IMR-90 (cell line): ENCODE measurements at regions not wholly inside any gene's neighbourhood (a gene's known extent, or its start where the extent isn't known, plus 50 kb on each side); places are given as distances from the start of the nearest gene placed in this dataset.

ENCODE experiments used
- ATAC-seq: fragments of 200-7000 bp; cut with Tn5 transposase; 2 replicates; pipeline ENCODE4 v1.9.1; 2020; ENCODE audit warnings: low read depth, mild to moderate bottlenecking, moderate library complexity
- BruUV-seq: library from RNA; stranded (reverse); fragments of 400-500 nt; replicated peaks from 2 replicates; lab custom pipeline; 2021; lab: Mats Ljungman, UMichigan
- CTCF ChIA-PET: fragments of 300-600 bp; formaldehyde crosslinking; extraction: SDS; loops from one replicate; lab custom pipeline; 2021; ENCODE audit warnings: antibody characterized with exemption; lab: Yijun Ruan, JAX
- POLR2A ChIA-PET: fragments of 300-600 bp; sonication (Branson Sonifier 250); formaldehyde crosslinking; loops from one replicate; lab custom pipeline; 2022; ENCODE audit warnings: antibody characterized with exemption; ENCODE audit not compliant: unreplicated experiment; lab: Charles Lee
- DNase-seq: peaks from one replicate; pipeline ENCODE4 v3.0.0; 2013
- H2AFZ ChIP-seq: replicated peaks from 2 replicates; pipeline ENCODE3; 2013; ENCODE audit warnings: low read length, mild to moderate bottlenecking; ENCODE audit not compliant: poor library complexity
- H2AK5ac ChIP-seq: 2 replicates; pipeline ENCODE4 v1.6.1; 2013; ENCODE audit warnings: low read depth, low read length, inconsistent platforms
- H2AK9ac ChIP-seq: replicated peaks from 2 replicates; pipeline ENCODE3; 2013; ENCODE audit warnings: mild to moderate bottlenecking, low read depth, low read length, moderate library complexity; ENCODE audit not compliant: poor library complexity
- H2BK120ac ChIP-seq: 2 replicates; pipeline ENCODE4 v1.6.1; 2013; ENCODE audit warnings: low read depth, low read length, inconsistent platforms
- H2BK15ac ChIP-seq: 3 replicates; pipeline ENCODE4 v1.6.1; 2013; ENCODE audit warnings: low read depth, low read length, inconsistent platforms
- H2BK20ac ChIP-seq: 2 replicates; pipeline ENCODE4 v1.6.1; 2013; ENCODE audit warnings: low read depth, mild to moderate bottlenecking, inconsistent platforms, low read length, moderate library complexity
- H2BK5ac ChIP-seq: 2 replicates; pipeline ENCODE4 v1.6.1; 2013; ENCODE audit warnings: mild to moderate bottlenecking, low read depth, low read length, inconsistent platforms; ENCODE audit not compliant: poor library complexity, severe bottlenecking
- H3K14ac ChIP-seq: replicated peaks from 2 replicates; pipeline ENCODE4 v1.6.1; 2013; ENCODE audit warnings: low read depth, low read length, inconsistent platforms
- H3K18ac ChIP-seq: 2 replicates; pipeline ENCODE4 v1.6.1; 2013; ENCODE audit warnings: low read depth, low read length, control low read depth
- H3K23ac ChIP-seq: 2 replicates; pipeline ENCODE4 v1.6.1; 2013; ENCODE audit warnings: low read depth, low read length, inconsistent platforms
- H3K27ac ChIP-seq: 2 replicates; pipeline ENCODE4 v1.5.1; 2013; ENCODE audit warnings: mild to moderate bottlenecking, control low read depth, low read length; ENCODE audit not compliant: insufficient read depth
- H3K27me3 ChIP-seq: 2 replicates; pipeline ENCODE4 v1.6.1; 2013; ENCODE audit warnings: low read length; ENCODE audit not compliant: control insufficient read depth, insufficient read depth
- H3K36me3 ChIP-seq: 2 replicates; pipeline ENCODE4 v1.6.1; 2013; ENCODE audit warnings: low read length, mixed read lengths; ENCODE audit not compliant: control insufficient read depth, insufficient read depth
- H3K4ac ChIP-seq: 2 replicates; pipeline ENCODE4 v1.6.1; 2013; ENCODE audit warnings: low read depth, low read length, inconsistent platforms
- H3K4me1 ChIP-seq: 2 replicates; pipeline ENCODE4 v1.6.1; 2013; ENCODE audit warnings: low read length, mixed read lengths; ENCODE audit not compliant: control insufficient read depth, insufficient read depth
- H3K4me2 ChIP-seq: 2 replicates; pipeline ENCODE4 v1.6.1; 2013; ENCODE audit warnings: low read depth, mild to moderate bottlenecking, control low read depth, low read length, moderate library complexity
- H3K4me3 ChIP-seq: 2 replicates; pipeline ENCODE4 v1.5.1; 2013; ENCODE audit warnings: low read depth, mild to moderate bottlenecking, control low read depth, low read length, moderate library complexity; ENCODE audit not compliant: insufficient read depth
- H3K56ac ChIP-seq: 2 replicates; pipeline ENCODE4 v1.6.1; 2013; ENCODE audit warnings: low read length, inconsistent platforms; ENCODE audit not compliant: insufficient read depth; ENCODE audit errors: extremely low read depth
- H3K79me1 ChIP-seq, 2 experiments: 2 replicates each; pipeline ENCODE4 v1.6.1; 2013; ENCODE audit warnings: low read length in 2 of 2, inconsistent platforms in 1 of 2, low read depth in 1 of 2
- H3K9ac ChIP-seq: 2 replicates; pipeline ENCODE4 v1.6.1; 2013; ENCODE audit warnings: low read depth, low read length, control low read depth
- H3K9me1 ChIP-seq: 2 replicates; pipeline ENCODE4 v1.6.1; 2013; ENCODE audit warnings: low read length, inconsistent platforms; ENCODE audit not compliant: insufficient read depth
- H3K9me3 ChIP-seq: 2 replicates; pipeline ENCODE4 v1.6.1; 2013; ENCODE audit warnings: low read length; ENCODE audit not compliant: control insufficient read depth, insufficient read depth
- H4K20me1 ChIP-seq: 2 replicates; pipeline ENCODE4 v1.6.1; 2013; ENCODE audit warnings: low read length, inconsistent platforms; ENCODE audit not compliant: insufficient read depth
- H4K5ac ChIP-seq: 2 replicates; pipeline ENCODE4 v1.6.1; 2013; ENCODE audit warnings: mild to moderate bottlenecking, low read depth, low read length, control low read depth
- H4K8ac ChIP-seq, 2 experiments: 2 replicates each; pipeline ENCODE4 v1.6.1; 2013; ENCODE audit warnings: low read depth in 2 of 2, low read length in 2 of 2, control low read depth in 1 of 2, inconsistent platforms in 1 of 2
- H4K91ac ChIP-seq: 2 replicates; pipeline ENCODE4 v1.6.1; 2013; ENCODE audit warnings: low read depth, low read length, inconsistent platforms; ENCODE audit not compliant: insufficient read depth
- BHLHE40 ChIP-seq: fragments of 150-350 bp; IDR thresholded peaks from 2 replicates; pipeline ENCODE4 v1.6.1; 2016; ENCODE audit warnings: mild to moderate bottlenecking, low read depth, low read length
- CEBPB ChIP-seq: IDR thresholded peaks from 2 replicates; pipeline ENCODE4 v1.6.1; 2012; ENCODE audit warnings: low read depth, low read length, improper control_type of control experiment
- CHD1 ChIP-seq: IDR thresholded peaks from 2 replicates; pipeline ENCODE4 v1.6.1; 2012; ENCODE audit warnings: low read depth, low read length, improper control_type of control experiment
- FOS ChIP-seq: fragments of 150-350 bp; IDR thresholded peaks from 2 replicates; pipeline ENCODE4 v1.6.1; 2016; ENCODE audit warnings: low read depth, low read length
- MAFK ChIP-seq: IDR thresholded peaks from 2 replicates; pipeline ENCODE4 v1.6.1; 2012; ENCODE audit warnings: low read depth, low read length, improper control_type of control experiment
- MAZ ChIP-seq: IDR thresholded peaks from 2 replicates; pipeline ENCODE4 v1.6.1; 2012; ENCODE audit warnings: low read depth, mild to moderate bottlenecking, low read length, improper control_type of control experiment, moderate library complexity, borderline replicate concordance
- MXI1 ChIP-seq: IDR thresholded peaks from 2 replicates; pipeline ENCODE4 v1.6.1; 2012; ENCODE audit warnings: low read depth, mild to moderate bottlenecking, low read length, moderate library complexity, borderline replicate concordance
- NFE2L2 ChIP-seq: fragments of 150-350 bp; IDR thresholded peaks from 2 replicates; pipeline ENCODE4 v1.6.1; 2016; ENCODE audit warnings: low read depth, mild to moderate bottlenecking, low read length
- POLR2A ChIP-seq: IDR thresholded peaks from 2 replicates; pipeline ENCODE4 v1.6.1; 2012; ENCODE audit warnings: mild to moderate bottlenecking, low read depth, low read length
- RAD21 ChIP-seq: IDR thresholded peaks from 2 replicates; pipeline ENCODE4 v1.6.1; 2012; ENCODE audit warnings: low read length, improper control_type of control experiment
- RCOR1 ChIP-seq: IDR thresholded peaks from 2 replicates; pipeline ENCODE4 v1.6.1; 2012; ENCODE audit warnings: mild to moderate bottlenecking, low read length, improper control_type of control experiment; ENCODE audit not compliant: insufficient replicate concordance
- RFX5 ChIP-seq: IDR thresholded peaks from 2 replicates; pipeline ENCODE4 v1.8.0; 2012; ENCODE audit warnings: low read depth, mild to moderate bottlenecking, low read length, moderate library complexity
- SMC3 ChIP-seq: fragments of 150-350 bp; IDR thresholded peaks from 2 replicates; pipeline ENCODE4 v1.6.1; 2016; ENCODE audit warnings: low read depth, mild to moderate bottlenecking, antibody characterized with exemption, low read length, moderate library complexity
- WGBS, 2 experiments: methylation state at CpG; one replicate each; pipeline versions ENCODE4 v1.1.5 to v1.1.7; 2013; ENCODE audit warnings: missing lambda C conversion rate in 2 of 2; ENCODE audit not compliant: insufficient read length in 1 of 2; ENCODE audit errors: extremely low coverage in 2 of 2; 5-methylcytosine and 5-hydroxymethylcytosine counted together
- dilution Hi-C: fragments of 300-500 bp; cut with HindIII; formaldehyde crosslinking; loops from one replicate; pipeline ENCODE4 v1.14.3; 2018; ENCODE audit warnings: low sequenced_read_pairs; ENCODE audit not compliant: unreplicated experiment
- in situ Hi-C: fragments of 300-500 bp; cut with MboI; formaldehyde crosslinking; loops from 3 replicates; pipeline ENCODE4 v1.14.3; 2019; ENCODE audit warnings: low sequenced_read_pairs, inconsistent platforms, mixed read lengths
- intact Hi-C: fragments of 100-400 bp; cut with micrococcal nuclease; formaldehyde crosslinking; loops from 2 replicates; pipeline ENCODE4 v1.10.0; 2022
- TF ChIP-seq, protein P1 (sequence below): fragments of 150-350 bp; IDR thresholded peaks from 2 replicates; pipeline ENCODE4 v1.6.1; 2017; ENCODE audit warnings: mild to moderate bottlenecking, antibody characterized with exemption, low read length, low read depth
- TF ChIP-seq, protein P2 (sequence below): conservative IDR thresholded peaks from 2 replicates; pipeline ENCODE4 v1.5.1; 2012; ENCODE audit warnings: mild to moderate bottlenecking, low read depth, low read length, improper control_type of control experiment
- TF ChIP-seq, protein P3 (sequence below): fragments of 150-350 bp; IDR thresholded peaks from 2 replicates; pipeline ENCODE4 v1.6.1; 2016; ENCODE audit warnings: low read depth, mild to moderate bottlenecking, low read length, moderate library complexity, borderline replicate concordance

DNA sequence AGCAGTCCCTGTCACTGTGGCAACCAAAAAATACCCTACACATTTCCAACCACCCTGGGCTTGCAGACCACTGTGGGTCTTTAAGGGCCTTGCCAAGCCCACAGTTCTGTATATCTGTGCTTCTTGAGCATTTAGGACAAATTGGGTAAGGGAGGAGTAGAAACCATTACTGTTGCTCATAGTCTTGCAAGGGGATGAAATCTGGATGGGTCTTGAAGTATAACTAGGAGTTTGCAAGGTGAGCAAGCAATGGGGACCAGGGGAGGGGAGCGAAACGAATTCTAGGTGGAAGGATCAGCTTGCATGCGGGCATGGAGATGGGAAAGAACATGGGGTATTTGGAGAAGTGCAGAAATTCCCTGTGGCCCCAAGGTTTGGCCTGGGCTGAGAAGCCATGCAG, 202.9 kb downstream of the RAB11FIP4 start:
- Histone ChIP-seq H3K56ac (no peak overlapping the region), H3K27me3 (no peaks in the 10 kb centered on the region), H3K4me1 (peaks cover 39% of the 10 kb centered on the region), H3K9ac (no peak overlapping the region), H2AFZ (no peak overlapping the region), H2AK9ac (peak overlapping the region; percentile 90), H3K4me3 (no peak overlapping the region), H2BK5ac (peak overlapping the region; percentile 96), H3K36me3 (no peaks in the 10 kb centered on the region; the same call in 1 of the 2 replicates), H2BK15ac (peak overlapping the region; percentile 99; the same call in 1 of the 3 replicates), H3K9me1 (peaks cover 45% of the 10 kb centered on the region), H3K27ac (peak overlapping the region; percentile 51; the same call in 1 of the 2 replicates), H3K9me3 (no peaks in the 10 kb centered on the region), H4K8ac (peak overlapping the region; percentile 39 to 76; a peak in 3 of 4 replicates), H3K4ac (peak overlapping the region; percentile 90), H4K91ac (peak overlapping the region; percentile 82), H4K20me1 (no peaks in the 10 kb centered on the region), H3K23ac (peak overlapping the region; percentile 53; the same call in 1 of the 2 replicates), H3K14ac (peak overlapping the region; percentile 77), H2AK5ac (peak overlapping the region; percentile 95), H2BK120ac (peak overlapping the region; percentile 80; the same call in 1 of the 2 replicates), H3K18ac (peak overlapping the region; percentile 62; the same call in 1 of the 2 replicates), H2BK20ac (peak overlapping the region; percentile 58; the same call in 1 of the 2 replicates), H3K4me2 (no peak overlapping the region), H3K79me1 (peaks cover 0 to 38% of the 10 kb centered on the region in 2 experiments; a peak in 2 of 4 replicates), H4K5ac (peak overlapping the region; percentile 47; the same call in 1 of the 2 replicates)
- dilution Hi-C loops (no loop called here), intact Hi-C loops (no loop called here), in situ Hi-C loops (no loop called here)
- 100% methylated on average over 3 of the region's 3 CpGs; no CpG with 5 or more reads in 1 of the 2 experiments for WGBS, 2 experiments
- no peak for ATAC-seq
- no TSS peak for BruUV-seq
- CTCF ChIA-PET: interaction anchor here (0.6 kb wide), 1 partner anchor 144 kb away, joined by 3 read pairs; no protein-coding TSS in a partner anchor
- no peak for DNase-seq
- POLR2A ChIA-PET: no interaction called here
- TF ChIP-seq CEBPB (no peak), CHD1 (no peak), NFE2L2 (no peak), RFX5 (no peak), BHLHE40 (no peak), POLR2A (no peak), MAZ (no peak), RAD21 (no peak), SMC3 (no peak), RCOR1 (no peak), MXI1 (no peak), FOS (no peak), MAFK (no peak)
- TF ChIP-seq, protein P1, sequence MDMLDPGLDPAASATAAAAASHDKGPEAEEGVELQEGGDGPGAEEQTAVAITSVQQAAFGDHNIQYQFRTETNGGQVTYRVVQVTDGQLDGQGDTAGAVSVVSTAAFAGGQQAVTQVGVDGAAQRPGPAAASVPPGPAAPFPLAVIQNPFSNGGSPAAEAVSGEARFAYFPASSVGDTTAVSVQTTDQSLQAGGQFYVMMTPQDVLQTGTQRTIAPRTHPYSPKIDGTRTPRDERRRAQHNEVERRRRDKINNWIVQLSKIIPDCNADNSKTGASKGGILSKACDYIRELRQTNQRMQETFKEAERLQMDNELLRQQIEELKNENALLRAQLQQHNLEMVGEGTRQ: no peak
- TF ChIP-seq, protein P2, sequence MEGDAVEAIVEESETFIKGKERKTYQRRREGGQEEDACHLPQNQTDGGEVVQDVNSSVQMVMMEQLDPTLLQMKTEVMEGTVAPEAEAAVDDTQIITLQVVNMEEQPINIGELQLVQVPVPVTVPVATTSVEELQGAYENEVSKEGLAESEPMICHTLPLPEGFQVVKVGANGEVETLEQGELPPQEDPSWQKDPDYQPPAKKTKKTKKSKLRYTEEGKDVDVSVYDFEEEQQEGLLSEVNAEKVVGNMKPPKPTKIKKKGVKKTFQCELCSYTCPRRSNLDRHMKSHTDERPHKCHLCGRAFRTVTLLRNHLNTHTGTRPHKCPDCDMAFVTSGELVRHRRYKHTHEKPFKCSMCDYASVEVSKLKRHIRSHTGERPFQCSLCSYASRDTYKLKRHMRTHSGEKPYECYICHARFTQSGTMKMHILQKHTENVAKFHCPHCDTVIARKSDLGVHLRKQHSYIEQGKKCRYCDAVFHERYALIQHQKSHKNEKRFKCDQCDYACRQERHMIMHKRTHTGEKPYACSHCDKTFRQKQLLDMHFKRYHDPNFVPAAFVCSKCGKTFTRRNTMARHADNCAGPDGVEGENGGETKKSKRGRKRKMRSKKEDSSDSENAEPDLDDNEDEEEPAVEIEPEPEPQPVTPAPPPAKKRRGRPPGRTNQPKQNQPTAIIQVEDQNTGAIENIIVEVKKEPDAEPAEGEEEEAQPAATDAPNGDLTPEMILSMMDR: no peak
- TF ChIP-seq, protein P3, sequence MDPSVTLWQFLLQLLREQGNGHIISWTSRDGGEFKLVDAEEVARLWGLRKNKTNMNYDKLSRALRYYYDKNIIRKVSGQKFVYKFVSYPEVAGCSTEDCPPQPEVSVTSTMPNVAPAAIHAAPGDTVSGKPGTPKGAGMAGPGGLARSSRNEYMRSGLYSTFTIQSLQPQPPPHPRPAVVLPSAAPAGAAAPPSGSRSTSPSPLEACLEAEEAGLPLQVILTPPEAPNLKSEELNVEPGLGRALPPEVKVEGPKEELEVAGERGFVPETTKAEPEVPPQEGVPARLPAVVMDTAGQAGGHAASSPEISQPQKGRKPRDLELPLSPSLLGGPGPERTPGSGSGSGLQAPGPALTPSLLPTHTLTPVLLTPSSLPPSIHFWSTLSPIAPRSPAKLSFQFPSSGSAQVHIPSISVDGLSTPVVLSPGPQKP: no peak
